ENCODE measurements at regions not wholly inside any gene's neighbourhood (a gene's known extent, or its start where the extent isn't known, plus 50 kb on each side); places are given as distances from the start of the nearest gene placed in this dataset.

GRCh38 chr5:108437425-108437824, 55.5 kb upstream of the FBXL17 start:
- no peak for DNase-seq

- no peak for DNase-seq
These were observed 54.8 kb upstream of the FBXL17 start for GRCh38 chr5:108436696-108437095.

GRCh38 chr5:108433600-108433999, 51.7 kb upstream of the FBXL17 start:
- no peak for DNase-seq

GRCh38 chr5:108432024-108432423, 50.1 kb upstream of the FBXL17 start:
- DNase-seq, result no peak
